Vagina (tissue), 2 donors: ENCODE measurements at regions not wholly inside any gene's neighbourhood (a gene's known extent, or its start where the extent isn't known, plus 50 kb on each side); places are given as distances from the start of the nearest gene placed in this dataset.
A peak's percentile ranks its signal among the peaks of the same experiment; 100 is the strongest.

Experiments
- DNase-seq, 2 donors: peaks; one replicate each; pipeline ENCODE4 v3.0.0-alpha.2; 2017; ENCODE audit errors: extremely low spot score in 2 of 2
- H3K27ac ChIP-seq: fragments of 200-600 bp; sonication (generic); one replicate; pipeline ENCODE4 v1.5.1; 2019
- H3K27me3 ChIP-seq: fragments of 200-600 bp; sonication (generic); one replicate; pipeline ENCODE4 v1.5.1; 2019
- H3K36me3 ChIP-seq, 2 donors: fragments of 200-600 bp; sonication (generic); one replicate each; pipeline ENCODE4 v1.5.1; 2017 to 2019
- H3K4me1 ChIP-seq: fragments of 200-600 bp; sonication (generic); one replicate; pipeline ENCODE4 v1.5.1; 2019
- H3K4me3 ChIP-seq, 2 donors: fragments of 200-600 bp; sonication (generic); 1 replicate in 1 of 2; 2 replicates in 1 of 2; pipeline ENCODE4 v1.5.1; 2016 to 2019
- H3K9me3 ChIP-seq: fragments of 200-600 bp; sonication (generic); one replicate; pipeline ENCODE4 v1.5.1; 2019
- CTCF ChIP-seq, 3 experiments: fragments of 450-650 bp in 2 of 3; fragments of 200-600 bp in 1 of 3; sonication (generic) in 1 of 3; IDR thresholded peaks; one replicate each; pipeline ENCODE4 v1.5.1; 2017 to 2019; ENCODE audit warnings: antibody characterized with exemption in 3 of 3, mild to moderate bottlenecking in 2 of 3, moderate library complexity in 2 of 3
- POLR2A ChIP-seq, 2 donors: fragments of 450-650 bp; IDR thresholded peaks; one replicate each; pipeline ENCODE4 v1.6.1; 2017; ENCODE audit warnings: antibody characterized with exemption in 2 of 2, mild to moderate bottlenecking in 2 of 2, moderate library complexity in 2 of 2
- POLR2AphosphoS5 ChIP-seq, 2 donors: sonication (generic); formaldehyde crosslinking; IDR thresholded peaks; one replicate each; pipeline ENCODE4 v1.9.0; 2017; ENCODE audit warnings: antibody characterized with exemption in 2 of 2, mild to moderate bottlenecking in 2 of 2, low read depth in 1 of 2; ENCODE audit not compliant: insufficient read depth in 1 of 2
- intact Hi-C: fragments of 100-400 bp; cut with DNase I; formaldehyde crosslinking; loops from one replicate; pipeline ENCODE4 v1.15.1; 2023

GRCh38 chr3:55183201-55183600, 255.3 kb upstream of the LRTM1 start:
- no peak for TF ChIP-seq POLR2AphosphoS5 (IDR thresholded peaks at IDR 0.05; ENCODE audit: insufficient read depth in 1 of 2, low read depth in 1 of 2)
- no peak for TF ChIP-seq CTCF (IDR thresholded peaks at IDR 0.05)
- no peak for TF ChIP-seq POLR2A (IDR thresholded peaks at IDR 0.05)
- H3K4me1 ChIP-seq = no peaks in the 10 kb centered on the region
- no peaks in the 10 kb centered on the region for H3K36me3 ChIP-seq
- H3K9me3 ChIP-seq = no peaks in the 10 kb centered on the region
- no peak overlapping the region for H3K27ac ChIP-seq
- no peaks in the 10 kb centered on the region for H3K27me3 ChIP-seq
- intact Hi-C loops = loop anchor here (5.0 kb wide), 1 partner anchor 1176 kb away; no protein-coding TSS in a partner anchor
- no peak overlapping the region for H3K4me3 ChIP-seq
- DNase-seq = no peak

- intact Hi-C loops = loop anchor here (5.0 kb wide), 1 partner anchor 1174 kb away; no protein-coding TSS in a partner anchor
- TF ChIP-seq POLR2AphosphoS5 (IDR thresholded peaks at IDR 0.05; ENCODE audit: insufficient read depth in 1 of 2, low read depth in 1 of 2) (no peak), CTCF (IDR thresholded peaks at IDR 0.05) (peak; percentile 25 to 52 (median 44)), POLR2A (IDR thresholded peaks at IDR 0.05) (no peak)
- no peak overlapping the region for H3K27ac ChIP-seq
Measured at GRCh38 chr3:55180936-55181535, 253.2 kb upstream of the LRTM1 start.

GRCh38 chr3:55180161-55180560, 252.3 kb upstream of the LRTM1 start:
- no peaks in the 10 kb centered on the region for H3K9me3 ChIP-seq
- intact Hi-C loops = loop anchor here (5.0 kb wide), 1 partner anchor 1173 kb away; no protein-coding TSS in a partner anchor
- no peaks in the 10 kb centered on the region for H3K27me3 ChIP-seq
- no peak for DNase-seq
- no peaks in the 10 kb centered on the region for H3K36me3 ChIP-seq
- no peak overlapping the region for H3K4me3 ChIP-seq
- no peaks in the 10 kb centered on the region for H3K4me1 ChIP-seq
- no peak overlapping the region for H3K27ac ChIP-seq
- no peak for TF ChIP-seq POLR2AphosphoS5 (IDR thresholded peaks at IDR 0.05; ENCODE audit: insufficient read depth in 1 of 2, low read depth in 1 of 2)
- TF ChIP-seq POLR2A (IDR thresholded peaks at IDR 0.05) = no peak
- no peak for TF ChIP-seq CTCF (IDR thresholded peaks at IDR 0.05)

More at GRCh38 chr3:55180936-55181535, 253.2 kb upstream of the LRTM1 start:
- Histone ChIP-seq H3K27me3 (no peaks in the 10 kb centered on the region), H3K4me1 (no peaks in the 10 kb centered on the region), H3K9me3 (no peaks in the 10 kb centered on the region), H3K36me3 (no peaks in the 10 kb centered on the region), H3K4me3 (no peak overlapping the region)
- DNase-seq = no peak

- Histone ChIP-seq H3K9me3 (no peaks in the 10 kb centered on the region), H3K4me3 (no peak overlapping the region), H3K4me1 (no peaks in the 10 kb centered on the region), H3K27me3 (no peaks in the 10 kb centered on the region), H3K36me3 (no peaks in the 10 kb centered on the region), H3K27ac (no peak overlapping the region)
- intact Hi-C loops = no loop called here
- DNase-seq = no peak
- TF ChIP-seq POLR2A (IDR thresholded peaks at IDR 0.05) (no peak), POLR2AphosphoS5 (IDR thresholded peaks at IDR 0.05; ENCODE audit: insufficient read depth in 1 of 2, low read depth in 1 of 2) (no peak), CTCF (IDR thresholded peaks at IDR 0.05) (no peak)
Measured at GRCh38 chr3:55178336-55178735, 250.5 kb upstream of the LRTM1 start.

GRCh38 chr3:55177749-55178148, 249.9 kb upstream of the LRTM1 start:
- H3K27me3 ChIP-seq = no peaks in the 10 kb centered on the region
- no peaks in the 10 kb centered on the region for H3K4me1 ChIP-seq
- no peak for DNase-seq
- no peaks in the 10 kb centered on the region for H3K36me3 ChIP-seq
- TF ChIP-seq POLR2AphosphoS5 (IDR thresholded peaks at IDR 0.05; ENCODE audit: insufficient read depth in 1 of 2, low read depth in 1 of 2) (no peak), POLR2A (IDR thresholded peaks at IDR 0.05) (no peak), CTCF (IDR thresholded peaks at IDR 0.05) (no peak)
- no peak overlapping the region for H3K27ac ChIP-seq
- no peaks in the 10 kb centered on the region for H3K9me3 ChIP-seq
- intact Hi-C loops = no loop called here
- no peak overlapping the region for H3K4me3 ChIP-seq
